HEK293 (cell line): ENCODE measurements at regions not wholly inside any gene's neighbourhood (a gene's known extent, or its start where the extent isn't known, plus 50 kb on each side); places are given as distances from the start of the nearest gene placed in this dataset.

Experiments used
- BCL11A ChIP-seq: fragments of 450-650 bp; formaldehyde crosslinking; IDR thresholded peaks from 2 replicates; pipeline ENCODE4 v1.5.1; 2016; ENCODE audit warnings: low read depth, missing biosample characterization, missing genetic modification characterization
- CTCF ChIP-seq: fragments of 450-650 bp; formaldehyde crosslinking; IDR thresholded peaks from 2 replicates; pipeline ENCODE4 v1.5.1; 2016; ENCODE audit warnings: missing biosample characterization, missing genetic modification characterization
- HOXD13 ChIP-seq: sonication (generic); formaldehyde crosslinking; IDR thresholded peaks from 2 replicates; pipeline ENCODE4 v1.8.0; 2022; ENCODE audit warnings: missing genetic modification reagents, borderline replicate concordance
- PRDM10 ChIP-seq: fragments of 450-650 bp; formaldehyde crosslinking; IDR thresholded peaks from 2 replicates; pipeline ENCODE4 v1.5.1; 2016; ENCODE audit warnings: missing biosample characterization, missing genetic modification characterization
- ZNF121 ChIP-seq: fragments of 450-650 bp; formaldehyde crosslinking; IDR thresholded peaks from 2 replicates; pipeline ENCODE4 v1.5.1; 2016; ENCODE audit warnings: missing biosample characterization, missing genetic modification characterization
- ZNF324 ChIP-seq: fragments of 450-650 bp; formaldehyde crosslinking; IDR thresholded peaks from 2 replicates; pipeline ENCODE4 v1.5.1; 2016; ENCODE audit warnings: missing biosample characterization, missing genetic modification characterization
- ZNF398 ChIP-seq: fragments of 450-650 bp; formaldehyde crosslinking; IDR thresholded peaks from 2 replicates; pipeline ENCODE4 v1.5.1; 2017; ENCODE audit warnings: missing biosample characterization, missing genetic modification characterization
- ZNF677 ChIP-seq: fragments of 450-650 bp; IDR thresholded peaks from 2 replicates; pipeline ENCODE4 v1.5.0; 2018; ENCODE audit warnings: missing biosample characterization, mild to moderate bottlenecking, missing genetic modification characterization, moderate library complexity
- ZNF747 ChIP-seq: fragments of 450-650 bp; formaldehyde crosslinking; IDR thresholded peaks from 2 replicates; pipeline ENCODE4 v1.5.1; 2016; ENCODE audit warnings: missing biosample characterization, missing genetic modification characterization

- no peak for TF ChIP-seq CTCF (tag by site-specific recombination)
- no peak for TF ChIP-seq BCL11A (tag by site-specific recombination)
- no peak for TF ChIP-seq PRDM10 (tag by site-specific recombination)
- TF ChIP-seq ZNF121 (tag by site-specific recombination) = no peak
- TF ChIP-seq ZNF324 (tag by site-specific recombination) = no peak
- no peak for TF ChIP-seq ZNF747 (tag by site-specific recombination)
- no peak for TF ChIP-seq ZNF398 (tag by site-specific recombination)
- no peak for TF ChIP-seq HOXD13 (CRISPR knock-in tag)
- TF ChIP-seq ZNF677 (tag by site-specific recombination) = no peak
Measured at GRCh38 chr1:200305806-200306205, 104.0 kb downstream of the ZNF281 start.
